ENCODE measurements at regions not wholly inside any gene's neighbourhood (a gene's known extent, or its start where the extent isn't known, plus 50 kb on each side); places are given as distances from the start of the nearest gene placed in this dataset.
"Not testable (repeated sequence)": the region's sequence is repeated elsewhere in the genome, so short reads cannot be mapped to it uniquely, and the experiment has no call there.

DNA sequence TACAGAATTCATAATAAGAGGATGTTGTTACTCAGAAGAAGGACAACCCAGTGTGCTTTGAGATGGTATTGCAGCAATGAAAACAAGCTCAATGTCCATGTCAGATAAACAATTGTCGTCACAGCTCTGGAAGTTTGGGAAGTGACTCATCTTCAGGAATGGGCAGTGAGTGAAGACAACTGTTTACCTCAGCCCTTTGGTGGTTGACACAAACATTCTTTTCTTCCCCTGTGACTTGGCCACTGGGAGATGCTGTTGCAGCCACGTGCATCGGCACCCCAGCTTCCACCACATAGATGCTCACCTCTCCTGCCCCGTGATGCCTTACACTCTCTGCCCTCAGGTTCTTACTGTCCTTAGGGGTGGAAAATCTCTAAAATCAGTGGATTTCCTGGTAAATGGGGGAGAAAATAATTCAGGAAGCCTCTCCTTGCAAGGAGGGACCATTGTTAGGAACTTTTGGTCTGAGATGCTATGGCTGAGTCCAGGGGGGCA is 114.1 kb upstream of the GALNT15 start:
- no peak for ATAC-seq
- Mint-ChIP-seq H3K4me3 (no peak overlapping the region), H3K4me1 (no peaks in the 10 kb centered on the region), H3K36me3 (no peaks in the 10 kb centered on the region), H3K9me3 (no peaks in the 10 kb centered on the region), H3K27ac (no peak overlapping the region)
- DNase-seq (ENCODE audit: low spot score in 2 of 2): no peak

DNA sequence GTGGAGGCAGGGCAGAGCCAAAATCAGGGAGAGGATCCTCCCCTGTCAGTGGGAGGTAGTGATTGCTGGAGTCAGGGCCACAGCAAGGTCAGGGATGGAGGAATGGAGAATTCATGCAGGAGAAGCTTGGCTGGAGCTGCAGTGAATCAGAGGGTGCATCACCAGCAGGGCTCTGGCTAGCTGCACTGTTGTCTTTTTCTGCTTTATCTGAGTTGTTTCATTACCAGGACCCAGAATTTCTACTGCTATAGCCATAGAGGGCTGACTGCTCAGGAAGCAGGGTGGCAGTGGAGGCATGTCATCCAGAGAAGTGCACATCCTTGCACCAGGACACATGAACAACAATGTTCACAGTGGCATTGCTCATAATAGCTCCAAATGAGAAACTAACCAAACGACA is 113.5 kb upstream of the GALNT15 start:
- ATAC-seq (no peak), DNase-seq (ENCODE audit: low spot score in 2 of 2) (no peak)
- H3K27ac Mint-ChIP-seq: no peak overlapping the region
- H3K36me3 Mint-ChIP-seq: no peaks in the 10 kb centered on the region
- H3K4me3 Mint-ChIP-seq: no peak overlapping the region
- H3K9me3 Mint-ChIP-seq: no peaks in the 10 kb centered on the region
- no peaks in the 10 kb centered on the region for H3K4me1 Mint-ChIP-seq

DNA sequence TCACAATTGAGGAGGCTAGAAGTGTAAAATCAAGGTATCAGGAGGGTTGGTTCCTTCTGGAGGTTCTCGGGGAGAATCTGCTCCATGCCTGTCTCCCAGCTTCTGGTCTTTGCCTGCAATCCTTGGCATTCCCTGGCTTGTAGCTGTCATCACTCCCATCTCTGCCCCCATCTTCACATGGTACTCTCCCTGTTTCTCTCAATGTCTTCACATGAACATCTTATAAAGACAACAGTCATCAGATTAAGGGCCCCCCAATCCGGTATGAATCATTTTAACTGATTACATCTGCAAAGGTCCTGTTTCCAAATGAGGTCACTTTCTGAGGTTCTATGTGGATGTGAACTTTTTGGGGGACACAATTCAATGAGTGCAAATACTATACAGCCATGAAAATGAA is 113.0 kb upstream of the GALNT15 start:
- Mint-ChIP-seq H3K36me3 (no peaks in the 10 kb centered on the region), H3K27ac (no peak overlapping the region), H3K4me3 (no peak overlapping the region), H3K4me1 (no peaks in the 10 kb centered on the region), H3K9me3 (no peaks in the 10 kb centered on the region)
- DNase-seq (ENCODE audit: low spot score in 2 of 2) (no peak), ATAC-seq (no peak)

DNA sequence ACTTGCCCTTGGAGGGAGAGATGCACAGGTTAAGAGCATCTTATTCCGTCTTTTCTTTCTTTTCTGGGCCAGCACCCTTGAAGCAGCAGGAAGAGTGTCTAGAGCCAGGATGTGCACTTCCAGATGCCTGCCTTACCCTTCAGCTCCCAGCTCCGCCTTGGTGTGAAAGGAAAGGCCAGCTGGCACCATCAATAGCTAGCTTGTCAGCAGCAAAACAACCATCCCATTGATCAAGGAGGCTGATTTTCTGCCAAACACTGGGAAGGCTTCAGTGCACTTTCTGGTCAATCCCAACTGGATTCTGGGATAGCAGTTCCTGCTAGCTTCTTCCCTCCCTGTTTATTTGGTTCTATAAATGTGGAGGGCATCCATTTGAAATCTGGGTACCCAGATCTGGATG is 110.9 kb upstream of the GALNT15 start:
- H3K4me1 Mint-ChIP-seq: no peaks in the 10 kb centered on the region
- H3K27ac Mint-ChIP-seq: no peak overlapping the region
- DNase-seq (ENCODE audit: low spot score in 2 of 2) (no peak), ATAC-seq (no peak)
- H3K9me3 Mint-ChIP-seq: no peaks in the 10 kb centered on the region
- H3K36me3 Mint-ChIP-seq: no peaks in the 10 kb centered on the region
- no peak overlapping the region for H3K4me3 Mint-ChIP-seq

DNA sequence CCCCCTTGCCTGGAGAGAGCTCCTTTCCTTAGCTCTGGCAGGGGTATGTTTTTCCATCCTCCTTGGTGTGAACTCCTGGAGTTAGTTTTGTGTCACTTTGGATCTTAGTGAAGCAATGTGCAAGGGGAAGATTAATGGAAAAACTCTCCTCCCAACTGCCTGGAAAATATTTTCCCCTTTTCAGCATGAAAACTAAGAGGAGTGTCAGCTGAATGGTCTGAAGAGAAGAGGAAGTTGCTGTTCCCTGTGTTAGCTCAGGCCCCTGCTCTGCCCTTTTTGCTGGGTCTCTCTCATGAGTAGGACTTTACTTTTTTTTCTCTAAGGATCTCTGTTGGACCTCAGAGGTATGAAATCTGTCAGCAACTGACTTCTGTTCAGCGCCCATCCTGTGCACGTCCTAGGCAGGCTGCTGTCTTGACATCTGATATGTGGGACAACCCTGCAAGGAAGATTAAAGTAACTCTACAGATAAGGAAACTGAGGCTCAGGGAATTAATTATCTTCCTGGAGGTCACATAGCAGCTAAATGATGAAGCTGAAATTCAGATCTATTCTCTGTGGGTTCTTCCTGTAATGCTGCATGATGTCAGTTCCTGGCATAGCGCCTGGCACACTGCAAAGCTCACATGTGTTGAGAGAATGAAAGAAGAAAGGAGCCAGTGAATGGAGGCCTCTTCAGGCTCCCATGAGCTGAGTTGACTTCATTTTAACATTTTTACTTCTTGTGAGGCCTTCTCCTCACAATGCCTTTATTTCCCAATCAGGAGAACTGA is 109.7 kb upstream of the GALNT15 start:
- H3K4me3 Mint-ChIP-seq: no peak overlapping the region
- H3K36me3 Mint-ChIP-seq: no peaks in the 10 kb centered on the region
- no peaks in the 10 kb centered on the region for H3K9me3 Mint-ChIP-seq
- ATAC-seq: no peak
- DNase-seq (ENCODE audit: low spot score in 2 of 2): no peak
- H3K4me1 Mint-ChIP-seq: no peaks in the 10 kb centered on the region
- H3K27ac Mint-ChIP-seq: no peak overlapping the region

DNA sequence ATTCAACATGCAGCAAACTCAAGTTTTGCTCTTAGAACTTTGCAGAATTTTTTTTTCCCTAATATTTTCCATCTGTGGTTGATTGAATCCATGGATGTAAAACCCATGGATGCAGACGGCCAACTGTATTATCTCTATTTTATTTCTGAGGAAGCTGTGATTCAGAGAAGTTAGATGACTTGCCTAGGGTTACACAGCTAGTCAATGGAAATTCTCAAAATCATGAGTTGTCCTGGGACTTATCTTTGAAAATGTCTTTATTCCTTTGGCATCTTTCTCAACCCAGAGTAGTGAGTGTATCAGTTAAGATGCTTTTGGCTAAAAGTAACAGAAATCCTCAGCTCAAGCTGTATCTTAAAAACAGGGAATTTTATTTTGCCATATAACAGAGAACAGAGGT is 107.9 kb upstream of the GALNT15 start:
- no peak for DNase-seq (ENCODE audit: low spot score in 2 of 2)
- Mint-ChIP-seq H3K4me3 (no peak overlapping the region), H3K27ac (no peak overlapping the region), H3K36me3 (no peaks in the 10 kb centered on the region), H3K9me3 (no peaks in the 10 kb centered on the region), H3K4me1 (no peaks in the 10 kb centered on the region)
- no peak for ATAC-seq

DNA sequence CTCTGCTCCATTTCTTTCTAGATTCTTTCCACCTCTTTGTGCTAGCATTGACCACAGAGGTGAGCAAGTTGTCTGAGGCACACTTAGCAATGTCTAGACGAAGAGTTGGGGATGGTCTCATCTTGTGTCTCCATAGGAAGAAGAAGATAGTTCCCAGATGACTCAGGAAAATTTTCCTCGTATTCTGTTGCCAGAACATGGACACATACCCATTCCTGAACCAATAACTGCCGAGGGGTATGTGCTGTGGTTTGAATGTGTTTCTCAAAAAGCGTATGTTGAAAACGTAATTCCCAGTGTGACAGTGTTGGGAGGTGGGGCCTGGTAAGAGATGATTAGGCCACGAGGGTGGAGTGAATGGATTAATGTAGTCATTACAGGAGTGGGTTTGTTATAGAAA is 107.5 kb upstream of the GALNT15 start:
- Mint-ChIP-seq H3K4me3 (no peak overlapping the region), H3K36me3 (no peaks in the 10 kb centered on the region), H3K4me1 (no peaks in the 10 kb centered on the region), H3K9me3 (no peaks in the 10 kb centered on the region), H3K27ac (no peak overlapping the region)
- ATAC-seq (no peak), DNase-seq (ENCODE audit: low spot score in 2 of 2) (no peak)

DNA sequence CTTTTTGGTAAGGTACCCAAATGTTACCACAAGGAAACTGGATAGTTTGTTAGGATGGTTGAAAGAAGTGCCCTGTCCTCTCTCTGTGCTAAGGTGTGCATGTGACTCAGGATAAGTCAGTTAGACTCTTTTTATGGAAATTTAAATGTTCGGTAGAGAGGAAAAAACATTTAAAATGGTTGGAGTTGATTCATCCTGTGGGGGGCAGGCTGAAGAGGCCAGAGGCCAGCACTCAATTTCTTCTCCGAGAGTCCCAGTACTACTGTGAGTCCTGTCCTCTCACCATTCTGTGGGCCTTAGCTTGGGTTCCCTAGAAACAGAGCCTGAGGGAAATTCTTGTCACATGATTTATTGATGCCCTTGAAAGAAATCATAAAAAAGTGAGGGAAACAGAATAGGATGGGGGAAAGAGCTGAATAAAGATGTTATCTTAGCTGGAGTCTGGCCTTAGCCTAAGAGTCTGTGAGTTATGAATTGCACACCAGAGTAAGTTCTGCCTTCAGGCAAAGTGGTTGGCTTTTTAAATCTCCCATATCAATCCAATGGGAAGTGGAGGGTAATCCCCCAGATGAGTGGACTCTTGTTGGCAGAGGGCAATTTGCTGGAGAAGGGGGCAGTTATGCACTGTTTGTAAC is 106.5 kb upstream of the GALNT15 start:
- H3K27ac Mint-ChIP-seq: no peak overlapping the region
- H3K4me1 Mint-ChIP-seq: no peaks in the 10 kb centered on the region
- no peaks in the 10 kb centered on the region for H3K9me3 Mint-ChIP-seq
- no peak overlapping the region for H3K4me3 Mint-ChIP-seq
- no peaks in the 10 kb centered on the region for H3K36me3 Mint-ChIP-seq
- ATAC-seq: no peak
- DNase-seq (ENCODE audit: low spot score in 2 of 2): no peak

DNA sequence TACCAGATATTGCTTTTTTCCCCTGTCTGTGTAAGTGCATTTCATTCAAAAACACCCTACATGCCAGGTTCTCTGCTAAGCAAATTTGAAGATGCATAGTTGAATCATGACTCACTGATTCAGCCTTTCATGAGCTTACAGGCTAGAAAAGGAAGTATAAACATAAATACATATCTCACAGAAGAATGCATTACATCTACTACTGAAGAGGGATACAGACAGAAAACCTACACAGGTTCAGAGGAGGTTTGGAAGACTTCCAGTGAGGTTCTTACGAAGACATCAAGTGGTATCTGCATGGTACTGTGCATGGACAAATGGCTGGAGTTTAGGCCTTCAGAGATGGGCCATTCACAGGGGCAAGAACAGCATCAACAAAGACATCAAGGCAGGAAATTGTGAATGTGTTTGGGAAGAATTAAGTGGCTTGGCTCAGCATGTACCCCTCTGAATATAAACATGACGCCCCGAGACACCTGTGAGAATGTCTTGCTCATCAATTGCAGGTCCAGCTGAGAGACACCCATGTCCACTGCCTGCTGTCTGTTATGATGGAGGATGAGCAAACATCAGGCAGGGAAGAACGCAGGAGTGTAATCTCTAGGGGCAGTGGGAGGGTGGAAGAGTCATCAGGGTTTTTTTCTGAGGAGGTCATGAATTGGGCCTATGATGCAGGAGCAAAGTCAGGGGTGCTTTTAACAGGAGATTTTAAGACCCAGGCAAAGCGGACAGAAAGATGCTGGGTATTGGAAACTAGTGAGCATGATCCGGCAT is 105.1 kb upstream of the GALNT15 start:
- no peaks in the 10 kb centered on the region for H3K4me1 Mint-ChIP-seq
- ATAC-seq (no peak), DNase-seq (ENCODE audit: low spot score in 2 of 2) (no peak)
- H3K4me3 Mint-ChIP-seq: no peak overlapping the region
- H3K27ac Mint-ChIP-seq: no peak overlapping the region
- H3K9me3 Mint-ChIP-seq: no peaks in the 10 kb centered on the region
- no peaks in the 10 kb centered on the region for H3K36me3 Mint-ChIP-seq

DNA sequence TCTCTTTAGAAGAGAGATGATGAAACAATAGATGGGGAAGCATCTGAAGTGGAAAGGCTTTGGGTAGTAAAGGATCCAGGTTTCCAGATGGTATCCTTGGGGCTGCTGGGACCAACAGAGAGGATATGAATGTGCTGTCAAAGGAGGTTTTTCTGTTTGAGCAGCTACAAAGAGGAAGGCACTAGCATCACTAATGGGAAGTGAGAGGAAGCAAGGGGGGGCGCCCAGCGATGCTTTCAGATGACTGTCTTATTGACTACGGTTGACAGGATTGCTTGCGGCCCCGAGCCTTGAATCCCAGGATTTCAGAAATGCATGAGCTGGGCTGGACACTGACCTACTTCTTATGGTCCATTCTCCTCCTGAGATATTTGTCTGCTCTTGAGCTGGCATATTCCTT is 103.8 kb upstream of the GALNT15 start:
- Mint-ChIP-seq H3K36me3 (no peaks in the 10 kb centered on the region), H3K27ac (no peak overlapping the region), H3K4me1 (no peaks in the 10 kb centered on the region), H3K9me3 (no peaks in the 10 kb centered on the region), H3K4me3 (no peak overlapping the region)
- no peak for DNase-seq (ENCODE audit: low spot score in 2 of 2)
- ATAC-seq: no peak

DNA sequence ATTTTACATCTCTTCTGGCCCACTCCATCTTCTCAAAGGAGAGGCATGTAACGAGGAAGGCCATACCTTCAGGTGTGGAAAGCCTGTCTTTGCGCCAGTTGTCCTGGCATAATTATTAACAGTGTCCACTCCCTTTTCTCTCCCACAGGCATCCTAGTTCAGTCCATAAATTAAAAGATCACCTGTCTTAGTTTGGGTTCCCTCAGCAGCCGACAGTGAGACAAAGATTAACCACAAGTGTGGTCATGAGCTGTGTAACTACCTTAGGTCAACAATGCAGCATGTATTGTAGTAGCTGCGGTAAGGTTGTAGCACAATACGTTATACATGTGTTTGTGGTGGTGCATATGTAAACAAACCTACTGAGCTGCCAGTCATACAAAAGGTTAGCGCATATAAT is 103.3 kb upstream of the GALNT15 start:
- DNase-seq (ENCODE audit: low spot score in 2 of 2): no peak
- H3K36me3 Mint-ChIP-seq: no peaks in the 10 kb centered on the region
- ATAC-seq: no peak
- no peaks in the 10 kb centered on the region for H3K4me1 Mint-ChIP-seq
- H3K27ac Mint-ChIP-seq: no peak overlapping the region
- H3K4me3 Mint-ChIP-seq: no peak overlapping the region
- no peaks in the 10 kb centered on the region for H3K9me3 Mint-ChIP-seq

DNA sequence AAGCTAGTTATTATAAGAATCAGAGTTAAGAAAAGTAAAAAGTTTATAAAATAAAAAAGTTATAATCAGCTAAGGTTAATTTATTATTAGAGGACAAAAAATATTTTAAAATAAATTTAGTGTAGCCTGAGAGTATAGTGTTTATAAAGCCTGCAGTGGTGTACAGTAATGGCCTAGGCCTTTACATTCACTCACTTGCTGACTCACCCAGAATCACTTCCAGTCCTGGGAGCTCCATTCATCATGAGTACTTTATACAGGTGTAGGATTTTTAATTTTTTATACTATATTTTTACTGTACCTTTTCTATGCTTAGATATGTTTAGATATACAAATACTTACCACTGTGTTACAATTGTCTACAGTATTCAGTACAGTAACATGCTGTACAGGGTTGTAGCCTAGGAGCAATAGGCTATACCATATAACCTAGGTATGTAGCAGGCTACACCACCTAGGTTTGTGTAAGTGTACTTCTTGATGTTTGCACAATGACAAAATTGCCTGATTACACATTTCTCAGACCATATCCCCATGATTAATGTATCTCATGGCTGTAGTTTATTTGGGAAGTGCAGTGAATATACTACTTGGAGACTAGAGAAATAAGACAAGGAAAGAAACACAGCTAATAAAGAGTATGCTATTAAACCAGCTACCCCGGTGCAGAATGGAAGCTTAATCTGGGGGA is 101.9 kb upstream of the GALNT15 start:
- Mint-ChIP-seq H3K4me3 (no peak overlapping the region), H3K9me3 (peaks cover 2% of the 10 kb centered on the region), H3K4me1 (no peaks in the 10 kb centered on the region), H3K27ac (no peak overlapping the region), H3K36me3 (no peaks in the 10 kb centered on the region)
- DNase-seq (ENCODE audit: low spot score in 2 of 2) (no peak), ATAC-seq (no peak)

DNA sequence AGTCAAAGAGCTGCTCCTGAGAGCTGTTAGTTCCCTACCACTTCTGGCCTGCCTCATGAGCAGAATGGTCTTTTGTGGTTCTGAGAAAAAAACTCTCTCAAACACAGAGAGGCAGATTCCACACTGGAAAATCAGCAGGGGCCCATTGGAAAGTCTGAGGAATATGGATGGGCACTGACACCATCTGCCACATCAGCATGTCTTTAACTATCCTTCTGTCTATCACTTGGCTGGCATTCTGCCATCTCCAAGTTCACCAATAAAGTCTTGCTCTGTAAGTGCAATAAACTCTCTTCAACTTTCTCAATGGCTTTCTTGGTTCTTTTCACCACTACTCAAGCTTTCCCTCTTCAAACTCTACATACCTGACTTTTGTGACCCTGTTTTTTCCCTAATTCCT is 101.3 kb upstream of the GALNT15 start:
- ATAC-seq (no peak), DNase-seq (ENCODE audit: low spot score in 2 of 2) (no peak)
- Mint-ChIP-seq H3K36me3 (no peaks in the 10 kb centered on the region), H3K27ac (no peak overlapping the region), H3K4me1 (no peaks in the 10 kb centered on the region), H3K9me3 (peaks cover 2% of the 10 kb centered on the region), H3K4me3 (no peak overlapping the region)

DNA sequence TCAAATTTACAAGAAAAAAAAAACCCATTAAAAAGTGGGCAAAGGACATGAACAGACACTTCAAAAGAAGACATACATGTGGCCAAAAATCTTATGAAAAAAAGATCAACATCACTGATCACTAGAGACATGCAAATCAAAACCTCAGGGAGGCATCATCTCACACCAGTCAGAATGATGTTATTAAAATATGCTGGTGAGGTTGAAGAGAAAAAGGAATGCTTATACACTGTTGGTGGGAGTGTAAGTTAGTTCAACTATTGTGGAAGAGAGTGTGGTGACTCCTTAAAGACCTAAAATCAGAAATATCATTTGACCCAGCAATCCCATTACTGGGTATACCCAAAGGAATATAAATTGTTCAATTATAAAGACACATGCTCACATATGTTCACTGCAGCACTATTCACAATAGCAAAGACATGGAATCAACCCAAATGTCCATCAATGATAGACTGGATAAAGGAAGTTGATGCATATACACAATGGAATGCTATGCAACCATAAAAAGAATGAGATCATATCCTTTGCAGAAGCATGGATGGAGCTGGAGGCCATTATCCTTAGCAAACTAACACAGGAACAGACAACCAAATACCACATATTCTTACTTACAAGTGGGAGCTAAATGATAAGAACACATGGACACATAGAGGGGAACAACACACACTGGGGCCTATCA is 100.3 kb upstream of the GALNT15 start:
- not testable (repeated sequence) for H3K9me3 Mint-ChIP-seq; DNase-seq (ENCODE audit: low spot score in 2 of 2); H3K4me3 Mint-ChIP-seq; H3K27ac Mint-ChIP-seq; H3K36me3 Mint-ChIP-seq; ATAC-seq; H3K4me1 Mint-ChIP-seq

DNA sequence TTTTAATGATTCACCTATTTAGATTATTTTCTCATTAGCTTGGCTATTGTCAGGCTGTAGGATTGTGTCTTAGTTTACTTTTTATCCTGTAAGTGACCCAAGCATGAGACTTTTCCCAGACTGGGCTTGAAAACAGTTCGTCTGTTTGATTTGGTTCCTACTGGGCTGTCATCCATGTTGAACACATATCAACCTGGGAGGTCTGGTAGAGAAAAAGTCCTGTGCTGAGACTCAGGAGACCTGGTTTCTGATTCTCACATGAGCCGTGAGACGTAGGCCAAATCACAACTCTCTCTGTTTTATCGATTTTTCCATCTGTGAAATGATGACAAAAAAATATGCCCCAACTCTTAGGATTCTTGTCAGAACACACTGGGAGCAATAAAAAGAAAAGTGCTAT is 98.8 kb upstream of the GALNT15 start:
- Mint-ChIP-seq H3K36me3 (no peaks in the 10 kb centered on the region), H3K9me3 (peaks cover 2% of the 10 kb centered on the region), H3K4me1 (no peaks in the 10 kb centered on the region), H3K4me3 (no peak overlapping the region), H3K27ac (no peak overlapping the region)
- no peak for DNase-seq (ENCODE audit: low spot score in 2 of 2)
- ATAC-seq: no peak
